Left colon (tissue), 2 donors: ENCODE measurements at regions not wholly inside any gene's neighbourhood (a gene's known extent, or its start where the extent isn't known, plus 50 kb on each side); places are given as distances from the start of the nearest gene placed in this dataset.
"Not testable (repeated sequence)": the region's sequence is repeated elsewhere in the genome, so short reads cannot be mapped to it uniquely, and the experiment has no call there.

Experiments
- ATAC-seq: fragments of 200-7000 bp; cut with Tn5 transposase; one replicate; pipeline ENCODE4 v1.9.1; 2020; ENCODE audit warnings: mild to moderate bottlenecking, moderate library complexity
- DNase-seq, 2 donors: peaks; one replicate each; pipeline ENCODE4 v3.0.0-alpha.2; 2020
- intact Hi-C, 2 donors: fragments of 100-400 bp; cut with DNase I in 1 of 2; cut with micrococcal nuclease in 1 of 2; formaldehyde crosslinking; loops; one replicate each; pipeline versions ENCODE4 v1.11.2 to v1.14.0; 2022; cut with DNase I, micrococcal nuclease
- donor health status: DM: no; HTN: no; CAD: no.
- donor health status: DM: yes; HTN: yes; CAD: no.

DNA sequence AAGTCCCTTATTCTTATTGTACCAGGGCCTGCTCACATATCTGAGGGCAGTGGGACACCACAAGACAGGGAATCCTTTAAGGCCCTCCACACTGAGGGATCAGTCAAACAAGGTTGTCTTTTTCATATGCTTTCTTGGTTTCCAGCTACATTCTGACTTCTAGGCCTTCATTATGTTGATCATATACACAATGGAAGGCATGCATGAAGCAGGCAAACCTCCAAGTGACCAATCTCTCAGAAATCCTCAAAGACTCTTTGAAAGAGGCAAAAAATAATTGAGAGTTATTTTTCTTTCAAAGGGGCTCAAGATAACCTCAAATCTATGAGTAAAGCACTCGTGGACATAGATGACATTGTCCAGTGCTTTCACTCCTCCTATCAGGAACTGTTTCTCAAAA lies 1195.9 kb upstream of the ACO1 start:
- DNase-seq (no peak), ATAC-seq (no peak)
- intact Hi-C loops, result no loop called here

- no peak for ATAC-seq
Observed at GRCh38 chr9:31210978-31211570, 1173.4 kb upstream of the ACO1 start.

GRCh38 chr9:31229976-31230375 lies 1154.5 kb upstream of the ACO1 start:
- not testable (repeated sequence) for DNase-seq, ATAC-seq
- intact Hi-C loops, result loop anchor here in 1 of 2 donors (10.0 kb wide), 1 partner anchor 205 kb away; no protein-coding TSS in a partner anchor

More at GRCh38 chr9:31210978-31211570, 1173.4 kb upstream of the ACO1 start:
- peak in 1 of 2 donors; percentile 5 for DNase-seq
- intact Hi-C loops, result no loop called here

- intact Hi-C loops, result loop anchor here in 1 of 2 donors (10.0 kb wide), 1 partner anchor 202 kb away; no protein-coding TSS in a partner anchor
- no peak for ATAC-seq
- no peak for DNase-seq
Observed at GRCh38 chr9:31232485-31232884, 1152.0 kb upstream of the ACO1 start.

DNA sequence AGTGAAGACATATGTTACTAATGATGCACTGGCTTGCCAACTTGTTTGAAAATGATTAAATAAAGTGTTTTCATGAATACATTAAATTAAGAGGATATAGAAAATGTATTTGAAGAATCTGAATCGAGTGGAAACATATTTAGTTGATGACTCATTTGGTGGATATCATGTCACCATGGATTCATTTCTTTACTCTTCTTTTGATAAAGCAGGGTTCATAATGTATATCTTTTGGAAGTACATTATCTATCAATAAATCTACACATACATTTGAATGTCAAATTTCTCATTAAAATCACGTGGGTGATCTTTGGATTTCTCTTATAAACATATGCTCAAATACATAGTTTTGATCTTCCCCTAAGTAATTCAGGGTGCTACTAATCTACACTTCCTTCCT lies 1148.1 kb upstream of the ACO1 start:
- intact Hi-C loops, result loop anchor here in 1 of 2 donors (10.0 kb wide), 1 partner anchor 198 kb away; no protein-coding TSS in a partner anchor
- no peak for DNase-seq
- ATAC-seq, result no peak

DNA sequence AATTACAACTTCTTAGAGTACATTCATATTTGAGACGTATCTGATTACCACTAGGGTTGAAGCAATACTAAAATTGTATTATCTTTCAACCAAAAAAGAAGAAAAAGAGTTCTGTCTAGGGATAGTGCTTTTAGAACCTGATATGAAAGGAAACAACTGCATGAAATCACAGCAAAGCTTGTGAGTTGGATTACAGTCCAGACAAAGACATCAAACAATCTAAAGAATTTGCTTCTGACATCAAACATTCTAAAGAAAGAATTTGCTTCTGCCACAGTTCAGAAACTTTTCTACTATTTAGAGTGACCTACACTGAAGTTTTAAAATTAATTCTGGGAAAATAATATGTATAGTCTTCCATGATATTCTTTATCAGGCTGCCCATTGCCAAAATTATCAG lies 1141.1 kb upstream of the ACO1 start:
- ATAC-seq (no peak), DNase-seq (no peak)
- intact Hi-C loops, result no loop called here

DNA sequence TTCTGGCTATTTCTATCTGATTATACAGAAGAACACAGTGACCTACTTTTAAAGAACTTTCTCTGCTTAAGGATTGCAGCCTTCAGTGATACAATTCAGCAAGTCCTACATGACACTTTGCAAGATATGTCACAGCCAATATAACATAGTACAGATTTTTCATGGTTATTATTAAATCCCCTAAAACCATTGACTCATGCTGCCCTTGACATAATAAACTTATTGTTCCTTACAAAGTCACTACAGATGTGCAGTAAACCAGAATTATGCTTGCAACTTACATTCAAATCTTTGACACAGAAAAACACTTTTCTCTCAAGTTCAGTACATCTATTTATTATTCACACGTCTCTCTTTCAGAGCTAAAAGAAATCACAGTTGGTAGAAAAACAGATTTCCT lies 1136.3 kb upstream of the ACO1 start:
- no peak for DNase-seq
- intact Hi-C loops, result no loop called here
- ATAC-seq, result no peak

DNA sequence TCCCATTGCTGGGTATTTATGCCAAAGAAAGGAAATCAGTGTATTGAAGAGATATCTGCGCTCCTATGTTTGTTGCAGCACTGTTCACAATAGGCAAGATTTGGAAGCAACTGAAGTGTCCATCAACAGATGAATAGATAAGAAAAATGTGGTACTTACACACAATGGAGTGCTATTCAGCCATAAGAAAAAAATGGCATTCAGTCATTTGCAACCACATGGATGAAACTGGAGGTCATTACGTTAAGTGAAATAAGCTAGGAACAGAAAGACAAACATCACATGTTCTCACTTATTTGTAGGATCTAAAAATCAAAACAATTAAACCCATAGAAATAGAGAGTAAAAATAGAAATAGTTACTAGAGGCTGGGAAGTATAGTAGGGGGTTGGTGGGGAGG lies 1133.1 kb upstream of the ACO1 start:
- ATAC-seq (no peak), DNase-seq (no peak)
- intact Hi-C loops, result no loop called here

- ATAC-seq, result no peak
- no peak for DNase-seq
- intact Hi-C loops, result no loop called here
Observed at GRCh38 chr9:31253800-31254762, 1130.4 kb upstream of the ACO1 start.

- no peak for DNase-seq
- no peak for ATAC-seq
- intact Hi-C loops, result no loop called here
Observed at GRCh38 chr9:31255211-31255610, 1129.2 kb upstream of the ACO1 start.

DNA sequence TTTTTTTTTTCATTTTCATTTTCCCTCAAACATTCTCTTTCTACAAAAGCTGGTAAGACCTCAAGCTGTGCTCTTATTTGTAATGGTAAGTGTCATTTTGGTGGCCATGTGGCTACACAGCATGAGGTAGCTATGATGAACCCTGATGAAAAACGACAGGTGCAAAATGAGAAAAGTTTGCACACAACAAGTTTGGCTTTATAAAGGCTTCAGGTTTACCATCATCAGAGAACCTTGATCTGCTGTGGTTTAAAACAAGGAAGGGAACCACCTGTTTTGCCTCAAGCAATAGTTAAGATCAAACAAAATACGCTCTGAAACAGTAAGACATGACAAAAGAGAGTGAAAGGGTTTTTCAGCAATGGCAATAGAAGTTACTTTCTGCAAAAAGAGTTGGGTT lies 1124.6 kb upstream of the ACO1 start:
- intact Hi-C loops, result no loop called here
- DNase-seq (no peak), ATAC-seq (no peak)

DNA sequence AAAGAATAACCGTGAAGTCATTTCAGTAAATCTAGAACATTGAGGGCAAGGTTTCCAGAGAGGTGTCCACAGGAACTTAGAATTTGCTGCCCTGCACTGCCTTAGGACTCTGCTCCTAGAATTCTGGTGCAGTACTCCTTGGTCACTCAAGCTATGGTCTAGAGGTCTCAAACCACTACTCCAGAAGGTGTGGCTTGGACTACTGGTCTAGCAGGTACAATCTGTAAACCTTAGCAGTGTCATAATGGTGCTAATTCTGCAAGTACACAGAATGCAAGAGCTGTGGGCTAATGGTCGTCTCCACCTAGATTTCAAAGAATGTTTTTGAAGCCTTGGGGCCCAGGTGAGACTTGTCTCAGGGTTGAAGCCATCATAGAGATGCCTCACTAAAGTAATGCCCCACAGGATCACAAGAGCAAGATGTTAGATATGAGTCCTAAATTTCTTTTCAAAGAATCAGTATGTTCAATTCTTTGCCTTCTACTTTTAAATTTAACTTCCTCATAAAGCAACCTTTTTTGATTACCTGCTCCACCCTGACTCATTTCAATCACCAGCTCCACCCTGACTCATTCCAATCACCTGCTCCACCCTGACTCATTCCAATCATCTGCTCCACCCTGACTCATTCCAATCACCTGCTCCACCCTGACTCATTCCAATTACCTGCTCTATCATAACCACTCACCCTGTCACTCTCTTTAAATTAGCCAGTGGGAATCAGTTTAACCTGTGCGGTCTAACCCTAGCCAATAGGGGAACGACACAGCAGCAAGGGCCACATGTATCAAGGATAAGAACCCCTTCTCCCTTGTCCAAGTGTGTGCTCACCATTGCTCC lies 1111.8 kb upstream of the ACO1 start:
- intact Hi-C loops, result no loop called here
- DNase-seq (peak in 1 of 2 donors; percentile 51), ATAC-seq (peak; percentile 92)

- intact Hi-C loops, result no loop called here
- no peak for ATAC-seq
- no peak for DNase-seq
Observed at GRCh38 chr9:31275419-31275818, 1109.0 kb upstream of the ACO1 start.

DNA sequence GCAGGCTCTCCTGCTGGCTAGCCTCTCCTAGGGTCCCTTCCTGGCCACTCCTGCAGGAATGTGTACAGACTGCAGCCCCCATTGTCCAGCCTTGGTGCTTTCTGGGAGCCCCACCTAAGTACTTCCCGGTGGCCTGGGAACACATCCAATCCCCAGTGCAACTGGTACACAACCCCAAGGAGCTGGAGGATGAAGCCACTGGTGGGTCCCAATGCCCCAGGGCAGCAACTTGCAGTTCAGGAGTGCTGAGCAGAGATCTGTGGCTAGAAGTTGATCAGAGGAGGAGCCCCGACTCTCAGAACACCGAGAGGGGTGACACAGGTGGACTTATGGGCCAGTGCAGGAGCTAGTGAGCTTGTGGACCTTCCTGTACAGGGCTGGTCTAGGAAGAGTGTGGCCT lies 1093.7 kb upstream of the ACO1 start:
- intact Hi-C loops, result no loop called here
- DNase-seq (no peak), ATAC-seq (no peak)

GRCh38 chr9:31302620-31303418 lies 1081.6 kb upstream of the ACO1 start:
- DNase-seq, result no peak
- intact Hi-C loops, result no loop called here
- no peak for ATAC-seq

- DNase-seq, result no peak
- no peak for ATAC-seq
Observed at GRCh38 chr9:31304576-31304975, 1079.9 kb upstream of the ACO1 start.

GRCh38 chr9:31314241-31314640 lies 1070.2 kb upstream of the ACO1 start:
- ATAC-seq (no peak), DNase-seq (no peak)
- intact Hi-C loops, result no loop called here

More at GRCh38 chr9:31304576-31304975, 1079.9 kb upstream of the ACO1 start:
- intact Hi-C loops, result no loop called here

DNA sequence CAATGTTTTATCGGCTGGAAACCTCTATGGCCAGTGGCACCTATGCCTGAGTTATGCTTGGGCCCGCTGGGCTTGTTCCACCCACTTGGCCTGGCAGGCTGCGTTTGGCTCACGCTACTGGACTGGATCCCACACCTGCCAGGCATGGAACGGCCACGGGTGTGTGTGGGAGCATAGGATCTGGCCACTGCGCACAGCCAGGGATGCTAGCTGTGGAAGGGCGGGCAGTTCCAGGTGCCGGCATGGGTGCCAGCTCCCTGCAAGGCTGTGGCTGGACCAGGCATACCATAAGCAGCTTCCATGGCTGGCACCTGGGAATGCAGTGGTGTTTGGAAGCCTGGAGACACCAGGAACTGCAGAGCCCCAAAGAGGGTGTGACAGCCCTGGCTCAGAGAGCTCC lies 1063.9 kb upstream of the ACO1 start:
- ATAC-seq (no peak), DNase-seq (no peak)
- intact Hi-C loops, result no loop called here
